ENCODE measurements at regions not wholly inside any gene's neighbourhood (a gene's known extent, or its start where the extent isn't known, plus 50 kb on each side); places are given as distances from the start of the nearest gene placed in this dataset.
"Not testable (repeated sequence)": the region's sequence is repeated elsewhere in the genome, so short reads cannot be mapped to it uniquely, and the experiment has no call there.

DNA sequence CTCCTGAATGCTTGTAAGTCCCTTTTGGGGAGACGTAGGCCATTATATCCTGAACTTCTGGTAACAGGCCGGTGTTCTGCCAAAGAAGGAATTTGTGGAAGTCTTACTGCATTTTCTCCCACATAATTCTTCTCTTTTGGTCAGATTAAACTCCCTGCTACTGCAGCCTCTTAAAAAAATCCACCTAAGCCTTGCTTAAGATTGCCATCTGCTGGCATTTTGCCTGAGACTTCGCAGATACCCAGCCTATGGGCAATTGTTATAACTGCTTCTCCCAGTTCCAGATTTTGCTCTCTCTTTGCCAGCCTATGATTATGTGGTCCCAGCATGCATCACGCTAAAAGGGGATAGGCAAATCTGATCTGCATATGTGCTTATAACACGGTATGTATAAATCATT, 391.6 kb upstream of the CHD1 start:
- DNase-seq, result no peak

- no peak for DNase-seq
These were observed 388.3 kb upstream of the CHD1 start for GRCh38 chr5:99317136-99317535.

DNA sequence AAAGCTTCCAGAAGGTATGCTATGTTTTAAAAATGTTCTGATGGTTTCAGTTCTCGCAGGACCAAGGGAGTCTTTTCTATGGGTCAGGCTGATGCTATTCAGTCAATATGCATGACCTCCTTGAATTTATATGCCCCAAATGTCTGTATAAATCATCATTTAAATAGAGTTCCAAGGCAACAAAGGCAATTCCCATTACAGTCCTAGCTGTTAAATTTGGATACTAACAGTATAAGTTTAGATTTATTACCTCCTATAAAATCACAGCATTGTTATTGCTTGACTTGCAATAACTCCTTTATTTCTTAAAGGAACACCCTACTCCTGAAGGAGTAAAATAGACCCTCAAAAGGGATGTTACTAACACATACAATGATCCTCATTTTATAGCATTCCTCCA, 387.7 kb upstream of the CHD1 start:
- no peak for DNase-seq

DNA sequence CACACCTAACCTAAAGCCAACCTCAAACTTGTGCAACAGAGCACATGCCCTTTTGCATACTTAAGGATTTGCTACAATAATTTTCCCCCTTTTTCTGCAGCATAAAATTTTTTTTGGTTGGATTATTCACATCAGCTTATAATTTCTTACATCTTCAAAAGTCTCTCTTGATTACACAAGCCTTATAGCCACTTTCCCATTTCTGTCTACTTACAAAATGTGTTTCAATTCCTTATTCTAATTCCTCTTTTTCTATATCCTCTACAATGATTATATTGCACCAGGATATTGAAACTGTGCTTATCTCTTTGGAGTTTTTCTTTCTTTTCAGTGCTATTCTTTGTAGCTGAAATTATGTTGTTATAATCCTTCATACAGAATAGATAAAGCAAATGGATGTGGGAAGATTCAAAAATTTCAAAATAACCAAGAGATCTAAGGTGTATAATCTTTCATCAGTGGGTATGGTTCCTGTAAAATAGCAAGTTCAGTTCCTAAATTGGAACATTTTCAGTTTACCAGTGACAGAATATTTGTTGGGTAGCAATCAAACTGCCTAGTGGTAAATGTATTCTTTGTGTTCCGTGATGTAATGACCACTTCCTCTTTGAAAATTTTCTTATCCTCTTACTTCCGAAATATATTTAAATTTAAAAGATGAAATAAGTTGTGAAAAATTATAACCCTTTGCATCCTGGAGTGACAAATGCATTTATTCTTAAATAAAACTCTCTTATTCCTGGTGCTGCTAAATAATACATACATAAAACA, 386.8 kb upstream of the CHD1 start:
- no peak for DNase-seq

DNA sequence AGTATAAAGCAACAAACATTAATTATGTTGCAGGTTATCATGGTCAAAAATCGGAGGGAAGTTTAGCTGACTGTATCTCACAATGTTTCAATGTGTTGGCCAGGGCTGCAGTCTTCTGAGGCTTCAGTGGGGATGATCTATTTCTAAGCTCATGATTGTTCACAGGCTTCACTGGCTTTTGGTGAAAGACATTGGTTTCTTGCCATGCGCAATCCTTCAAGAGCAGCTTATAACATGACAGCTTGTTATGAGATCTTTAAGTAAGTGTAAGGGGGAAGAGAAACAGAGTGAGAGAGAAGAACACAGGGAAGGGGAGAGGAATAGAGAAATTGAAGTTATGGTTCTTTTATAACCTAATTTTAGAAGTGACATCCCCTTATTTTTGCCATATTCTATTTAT, 385.9 kb upstream of the CHD1 start:
- DNase-seq, result no peak

DNA sequence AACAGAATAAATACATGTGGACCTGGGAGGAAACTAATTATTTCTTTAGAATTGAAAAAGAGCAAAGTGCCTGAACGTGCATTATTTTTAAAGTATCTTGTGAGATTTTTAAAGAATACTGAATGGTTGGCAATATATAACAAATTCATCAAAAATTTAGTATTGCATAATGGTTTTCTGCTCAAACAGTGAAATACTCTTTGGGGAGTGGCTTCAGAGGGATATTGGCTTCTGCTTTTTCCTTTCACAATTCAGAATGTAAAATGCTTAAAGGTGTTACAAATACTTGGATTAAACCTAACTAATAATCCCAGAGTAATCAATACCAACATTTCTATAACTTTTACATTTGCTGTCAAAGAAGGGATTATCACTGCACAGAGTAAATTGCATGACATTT, 379.3 kb upstream of the CHD1 start:
- no peak for DNase-seq

DNA sequence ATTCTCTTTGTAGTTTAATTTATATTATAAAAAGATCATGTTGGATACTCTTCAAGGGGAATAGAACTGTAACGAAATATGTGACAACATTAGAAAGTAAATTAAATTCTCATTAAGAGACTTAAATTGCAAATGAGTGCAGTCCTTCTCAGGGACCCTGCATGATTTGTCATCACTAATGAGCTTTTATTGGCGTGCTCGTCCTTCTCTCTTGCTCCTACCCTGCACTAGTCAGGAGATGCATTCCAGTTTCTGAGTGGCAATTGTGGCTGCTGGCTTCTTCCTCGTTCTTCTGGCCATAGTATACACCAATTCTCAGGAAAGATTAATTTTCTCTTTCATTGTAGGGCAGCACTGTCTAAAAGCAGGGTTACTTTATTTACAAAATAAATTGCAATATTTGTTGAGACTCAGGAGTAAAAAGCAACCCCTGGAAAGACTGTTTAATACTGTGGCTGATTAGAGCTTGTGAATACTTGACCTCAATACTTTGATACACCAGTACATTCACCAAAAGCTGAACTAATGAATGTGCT, 376.3 kb upstream of the CHD1 start:
- peak in 1 of 58 donors; percentile 2 for DNase-seq

GRCh38 chr5:99285606-99286005, 356.8 kb upstream of the CHD1 start:
- no peak for DNase-seq

- DNase-seq, result no peak
These were observed 346.3 kb upstream of the CHD1 start for GRCh38 chr5:99275128-99275527.

GRCh38 chr5:99272576-99272975, 343.8 kb upstream of the CHD1 start:
- no peak for DNase-seq

GRCh38 chr5:99258819-99259218, 330.0 kb upstream of the CHD1 start:
- DNase-seq, result no peak

DNA sequence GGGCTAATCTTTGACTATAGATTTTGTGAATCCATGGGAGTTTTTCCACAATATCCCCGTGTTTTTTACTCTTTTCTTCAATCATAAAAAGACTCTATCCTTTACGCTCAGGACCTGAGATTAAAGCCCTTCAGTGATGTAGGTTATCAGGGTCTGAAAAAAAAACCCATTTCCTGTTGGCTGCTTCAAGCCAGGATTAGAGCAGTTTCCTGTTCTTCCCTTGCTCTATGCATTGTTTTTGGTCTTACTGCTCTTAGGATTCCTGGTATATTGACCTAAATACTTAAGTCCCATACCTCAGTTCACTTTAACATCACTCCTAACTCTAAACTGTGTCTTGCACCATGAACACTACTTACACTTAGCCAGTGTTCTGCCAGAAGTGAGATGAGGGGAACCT, 319.3 kb upstream of the CHD1 start:
- DNase-seq, result no peak

- DNase-seq, result no peak
These were observed 318.5 kb upstream of the CHD1 start for GRCh38 chr5:99247346-99247745.

GRCh38 chr5:99243111-99243510, 314.3 kb upstream of the CHD1 start:
- no peak for DNase-seq

- DNase-seq, result no peak
These were observed 311.1 kb upstream of the CHD1 start for GRCh38 chr5:99239826-99240360.

DNA sequence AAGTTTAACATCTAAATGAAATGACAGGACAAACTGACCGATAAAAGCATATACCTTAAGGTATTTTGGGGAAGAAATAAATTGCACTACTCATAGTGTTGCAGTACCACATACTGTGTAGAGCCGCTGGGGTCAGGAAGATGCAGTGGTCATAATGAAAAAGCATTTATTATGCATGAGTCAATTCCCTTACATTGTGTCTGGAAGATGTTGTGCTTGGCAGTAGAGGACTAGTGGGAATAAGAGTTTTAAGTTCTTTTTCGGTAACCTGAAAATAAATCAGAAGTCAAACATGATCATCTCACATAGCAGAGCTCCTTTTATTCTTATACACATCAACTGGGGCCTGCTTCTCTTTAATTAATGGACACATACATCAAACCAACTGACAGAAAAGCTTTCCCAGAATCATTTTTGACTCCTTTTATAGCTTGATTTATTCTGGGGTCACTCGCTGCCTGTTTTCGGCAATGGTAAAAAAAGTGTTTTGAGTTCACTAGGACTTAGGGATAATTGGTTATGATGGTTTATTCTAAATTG, 262.5 kb upstream of the CHD1 start:
- DNase-seq, result no peak

DNA sequence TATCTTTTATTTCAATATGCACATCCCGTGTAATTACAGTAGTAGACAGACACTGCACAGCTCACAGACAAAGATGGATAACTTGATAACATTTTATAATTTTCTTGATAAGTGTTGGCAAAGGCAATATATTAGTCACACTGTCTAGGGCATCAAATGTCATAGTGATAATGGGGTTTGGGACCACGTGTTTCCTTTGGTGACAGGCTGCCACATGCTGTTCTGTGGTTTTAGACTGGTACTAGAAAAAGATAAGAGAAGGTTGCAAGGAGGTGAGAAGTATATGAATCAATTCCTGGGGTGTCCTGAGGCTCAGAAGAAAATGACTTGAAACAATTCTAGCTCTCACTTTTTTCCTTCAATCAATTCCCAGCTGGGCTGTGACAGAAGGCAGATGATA, 258.8 kb upstream of the CHD1 start:
- DNase-seq, result no peak

- no peak for DNase-seq
These were observed 250.4 kb upstream of the CHD1 start for GRCh38 chr5:99179206-99179605.

GRCh38 chr5:99177796-99178195, 249.0 kb upstream of the CHD1 start:
- DNase-seq, result no peak

- no peak for DNase-seq
These were observed 247.4 kb upstream of the CHD1 start for GRCh38 chr5:99176186-99176585.

DNA sequence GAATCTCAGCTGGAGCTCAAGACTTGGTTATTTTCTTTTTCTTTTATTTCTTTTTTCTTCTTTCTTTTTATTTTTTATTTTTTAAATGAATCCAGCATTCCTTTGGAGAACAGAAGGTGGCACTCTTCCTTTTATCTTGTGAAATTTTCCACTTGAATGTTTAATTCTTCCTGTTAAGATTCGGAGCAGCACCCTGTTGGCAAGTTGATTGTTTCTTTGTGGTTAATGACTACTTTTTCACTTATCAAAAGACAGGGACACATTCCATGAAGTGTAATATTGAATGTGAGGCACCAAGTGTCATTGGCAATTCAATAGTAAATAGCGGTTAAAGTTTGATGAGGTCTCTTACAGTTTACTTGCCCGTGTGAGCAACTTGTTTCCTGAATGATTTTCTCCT, 240.5 kb upstream of the CHD1 start:
- DNase-seq, result no peak

- DNase-seq, result not testable (repeated sequence)
These were observed 232.7 kb upstream of the CHD1 start for GRCh38 chr5:99161538-99161937.

DNA sequence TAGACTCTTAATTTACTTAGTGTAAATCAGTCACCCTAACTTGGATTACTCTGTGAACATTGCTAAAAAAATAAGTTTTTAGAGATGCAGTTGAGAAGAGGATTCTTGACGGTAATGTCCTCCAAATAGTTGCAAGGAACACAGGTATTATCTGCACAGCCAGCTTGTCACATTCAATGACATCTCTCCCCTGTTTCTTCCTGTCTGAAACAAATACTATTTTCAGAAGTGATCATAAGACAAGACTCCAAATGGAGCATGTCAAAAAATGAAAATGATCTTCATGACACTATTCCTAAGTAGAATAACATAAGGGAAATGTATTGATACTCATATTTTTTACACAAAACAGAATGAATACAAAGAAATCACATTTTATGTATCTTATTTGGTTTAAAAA, 227.9 kb upstream of the CHD1 start:
- DNase-seq, result no peak

All from anterior cingulate cortex (tissue), 58 donors.